K562 (cell line): ENCODE measurements at regions not wholly inside any gene's neighbourhood (a gene's known extent, or its start where the extent isn't known, plus 50 kb on each side); places are given as distances from the start of the nearest gene placed in this dataset.

Experiments
- ATAC-seq: fragments of 200-7000 bp; cut with Tn5 transposase; 3 replicates; pipeline ENCODE4 v1.9.1; 2020; ENCODE audit warnings: moderate library complexity
- BruUV-seq: library from RNA; stranded (reverse); fragments of 400-500 nt; replicated peaks from 2 replicates; lab custom pipeline; 2021; lab: Mats Ljungman, UMichigan
- CTCF ChIA-PET: fragments of 300-600 bp; formaldehyde crosslinking; extraction: SDS; loops from one replicate; lab custom pipeline; 2021; ENCODE audit warnings: low intra/inter-chr PET ratio; lab: Yijun Ruan, JAX
- POLR2A ChIA-PET: fragments of 300-600, 350-650 bp; sonication (Branson Sonifier 250); formaldehyde crosslinking; extraction: SDS; loops from one replicate; lab custom pipeline; 2021; ENCODE audit warnings: antibody characterized with exemption, inconsistent platforms; lab: Yijun Ruan, JAX
- DNase-seq, 4 experiments: peaks; one replicate each; pipeline versions ENCODE4 v3.0.0 to v3.0.0-alpha.2; 2011 to 2018; ENCODE audit warnings: low spot score in 3 of 4, mixed read lengths in 3 of 4; ENCODE audit errors: extremely low read depth in 1 of 4
- FAIRE-seq: peaks from 2 replicates; lab custom pipeline; 2011; peaks lifted over from hg19 to GRCh38; lab: Jason Lieb, UNC
- H2AFZ ChIP-seq: 2 replicates; pipeline ENCODE4 v1.6.0; 2011; ENCODE audit warnings: low read depth, low read length, control low read depth, inconsistent platforms
- H3K27ac ChIP-seq: fragments of 200-600 bp; 3 replicates; pipeline ENCODE4 v1.8.0; 2011; ENCODE audit warnings: low read depth, mild to moderate bottlenecking, control low read depth, inconsistent platforms, low read length, moderate library complexity, mixed read lengths; ENCODE audit errors: extremely low read depth
- H3K27me3 ChIP-seq, 2 experiments: fragments of 300-600 bp in 1 of 2; 2 replicates in 1 of 2; 3 replicates in 1 of 2; pipeline versions ENCODE4 v1.6.0 to v1.8.0; 2011; ENCODE audit warnings: inconsistent platforms in 2 of 2, low read length in 2 of 2, mild to moderate bottlenecking in 1 of 2, mixed read lengths in 1 of 2, moderate library complexity in 1 of 2; ENCODE audit not compliant: control insufficient read depth in 2 of 2, insufficient read depth in 2 of 2
- H3K36me3 ChIP-seq: fragments of 300-600 bp; 3 replicates; pipeline ENCODE4 v1.8.0; 2011; ENCODE audit warnings: mild to moderate bottlenecking, low read length, inconsistent platforms; ENCODE audit not compliant: control insufficient read depth, insufficient read depth
- H3K4me1 ChIP-seq, 2 experiments: fragments of 200-600 bp in 1 of 2; replicated peaks in 1 of 2; 2 replicates in 1 of 2; 3 replicates in 1 of 2; pipeline versions ENCODE4 v1.5.1 to v1.8.0; 2011; ENCODE audit warnings: inconsistent platforms in 2 of 2, low read length in 2 of 2, mild to moderate bottlenecking in 1 of 2, mixed read lengths in 1 of 2, moderate library complexity in 1 of 2; ENCODE audit not compliant: control insufficient read depth in 2 of 2, insufficient read depth in 2 of 2
- H3K4me2 ChIP-seq: 2 replicates; pipeline ENCODE4 v1.6.1; 2011; ENCODE audit warnings: low read length, control low read depth, inconsistent platforms, mixed read lengths; ENCODE audit not compliant: insufficient read depth
- H3K4me3 ChIP-seq: fragments of 200-600 bp; sonication (generic), shearing (Covaris generic); 2 replicates; pipeline ENCODE4 v1.5.1; 2016; ENCODE audit warnings: control low read depth, inconsistent platforms
- H3K79me2 ChIP-seq: fragments of 200-600 bp; 3 replicates; pipeline ENCODE4 v1.8.0; 2011; ENCODE audit warnings: low read length, inconsistent platforms; ENCODE audit not compliant: control insufficient read depth, insufficient read depth
- H3K9ac ChIP-seq, 2 experiments: 2 replicates each; pipeline versions ENCODE4 v1.6.0 to v1.6.1; 2011; ENCODE audit warnings: low read depth in 2 of 2, low read length in 2 of 2, control low read depth in 1 of 2, inconsistent platforms in 1 of 2, mild to moderate bottlenecking in 1 of 2, mixed read lengths in 1 of 2; ENCODE audit not compliant: insufficient read depth in 1 of 2
- H3K9me1 ChIP-seq: one replicate; pipeline ENCODE4 v1.6.0; 2011; ENCODE audit warnings: inconsistent platforms, mild to moderate bottlenecking, low read length, moderate library complexity; ENCODE audit not compliant: control insufficient read depth, insufficient read depth
- H3K9me3 ChIP-seq: replicated peaks from 2 replicates; pipeline ENCODE4 v1.5.1; 2011; ENCODE audit warnings: low read depth, low read length, inconsistent platforms; ENCODE audit not compliant: control insufficient read depth, insufficient read depth
- H4K20me1 ChIP-seq: replicated peaks from 2 replicates; pipeline ENCODE4 v1.6.1; 2011; ENCODE audit warnings: low read length, inconsistent platforms, mixed read lengths; ENCODE audit not compliant: control insufficient read depth, insufficient read depth
- ETV6 ChIP-seq, 3 experiments: fragments of 150-350 bp in 1 of 3; sonication (generic) in 1 of 3; formaldehyde crosslinking in 1 of 3; IDR thresholded peaks; 2 replicates each; pipeline versions ENCODE4 v1.6.1 to v1.8.0; 2014 to 2022; ENCODE audit warnings: borderline replicate concordance in 2 of 3, low read depth in 2 of 3, antibody characterized with exemption in 1 of 3, low read length in 1 of 3, mild to moderate bottlenecking in 1 of 3, missing genetic modification reagents in 1 of 3
- HNRNPH1 ChIP-seq: fragments of 200-400 bp; formaldehyde crosslinking; optimal IDR thresholded peaks from 2 replicates; pipeline ENCODE3; 2017; ENCODE audit warnings: low read depth, mild to moderate bottlenecking, low read length, moderate library complexity
- IFI16 ChIP-seq: fragments of 250-450 bp; sonication (Bioruptor Pico); IDR thresholded peaks from 2 replicates; pipeline ENCODE4 v2.1.2; 2022; ENCODE audit warnings: mild to moderate bottlenecking, inconsistent platforms
- IRF2 ChIP-seq: sonication (generic); formaldehyde crosslinking; IDR thresholded peaks from 2 replicates; pipeline ENCODE4 v1.8.1; 2022; ENCODE audit warnings: mild to moderate bottlenecking, missing genetic modification reagents
- MBD2 ChIP-seq: sonication (generic); IDR thresholded peaks from 2 replicates; pipeline ENCODE4 v1.6.1; 2016; ENCODE audit warnings: low read depth, borderline replicate concordance
- MCM7 ChIP-seq, 2 experiments: fragments of 450-650 bp; IDR thresholded peaks; 2 replicates each; pipeline ENCODE4 v1.6.1; 2016 to 2018
- PTTG1 ChIP-seq: fragments of 450-650 bp; IDR thresholded peaks from 2 replicates; pipeline ENCODE4 v1.6.1; 2016; ENCODE audit warnings: low read depth, mild to moderate bottlenecking, missing genetic modification characterization, missing compliant biosample characterization
- TCF7 ChIP-seq: sonication (generic); IDR thresholded peaks from 2 replicates; pipeline ENCODE4 v1.6.1; 2016; ENCODE audit warnings: antibody characterized with exemption, borderline replicate concordance
- TEAD2 ChIP-seq: fragments of 450-650 bp; IDR thresholded peaks from 2 replicates; pipeline ENCODE4 v1.6.1; 2016; ENCODE audit warnings: missing genetic modification characterization, control low read depth, missing compliant biosample characterization
- ZKSCAN3 ChIP-seq: fragments of 250-450 bp; sonication (Bioruptor Pico); IDR thresholded peaks from 2 replicates; pipeline ENCODE4 v1.4.0; 2020
- ZNF12 ChIP-seq: sonication (generic); formaldehyde crosslinking; IDR thresholded peaks from 2 replicates; pipeline ENCODE4 v1.4.0; 2020; ENCODE audit warnings: mild to moderate bottlenecking, missing genetic modification reagents
- WGBS: fragments of 100-300 bp; shearing (Covaris generic); methylation state at CpG from one replicate; pipeline ENCODE4 v1.1.6; 2016; ENCODE audit warnings: low coverage, mixed read lengths; ENCODE audit not compliant: insufficient coverage; ENCODE audit errors: missing lambda C conversion rate; 5-methylcytosine and 5-hydroxymethylcytosine counted together
- in situ Hi-C: fragments of 300-500 bp; cut with MboI; formaldehyde crosslinking; loops from 4 replicates; pipeline ENCODE4 v1.15.0; 2018; ENCODE audit warnings: inconsistent platforms, mixed read lengths
- intact Hi-C: fragments of 100-400 bp; cut with micrococcal nuclease; formaldehyde crosslinking; loops from 2 replicates; pipeline ENCODE4 v1.14.2; 2022
- TF ChIP-seq, protein P1 (sequence below): sonication (generic); formaldehyde crosslinking; IDR thresholded peaks from 2 replicates; pipeline ENCODE4 v1.8.0; 2023; ENCODE audit warnings: mild to moderate bottlenecking, missing genetic modification reagents
- TF ChIP-seq, protein P2 (sequence below): fragments of 250-450 bp; sonication (Bioruptor Pico); IDR thresholded peaks from 2 replicates; pipeline ENCODE4 v1.8.0; 2021; ENCODE audit warnings: mild to moderate bottlenecking, moderate library complexity
- TF ChIP-seq, protein P3 (sequence below): fragments of 250-450 bp; sonication (Bioruptor Pico); IDR thresholded peaks from 2 replicates; pipeline ENCODE4 v1.4.0; 2020; ENCODE audit warnings: mild to moderate bottlenecking

DNA sequence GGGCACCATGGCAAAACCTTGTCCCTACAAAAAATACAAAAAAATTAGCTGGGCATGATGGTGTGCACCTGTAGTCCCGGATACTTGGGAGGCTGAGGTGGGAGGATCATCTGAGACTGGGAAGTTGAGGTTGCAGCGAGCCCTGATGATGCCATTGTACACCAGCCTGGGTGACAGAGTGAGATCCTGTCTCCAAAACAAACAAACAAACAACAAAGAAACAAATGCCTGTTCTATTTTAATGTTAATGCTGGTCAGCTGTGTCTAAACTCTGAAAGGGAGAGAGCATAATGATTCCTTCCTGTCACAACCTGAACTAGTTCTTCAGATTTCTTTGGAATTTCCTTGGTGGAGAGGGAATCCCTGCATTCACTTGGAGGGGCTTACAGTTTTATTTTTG lies 413.0 kb upstream of the TBL1XR1 start:
- H3K9me3 ChIP-seq, result no peaks in the 10 kb centered on the region; the same call in 1 of the 2 replicates
- no peaks in the 10 kb centered on the region for H3K79me2 ChIP-seq
- POLR2A ChIA-PET, result no interaction called here
- TF ChIP-seq, protein P1, sequence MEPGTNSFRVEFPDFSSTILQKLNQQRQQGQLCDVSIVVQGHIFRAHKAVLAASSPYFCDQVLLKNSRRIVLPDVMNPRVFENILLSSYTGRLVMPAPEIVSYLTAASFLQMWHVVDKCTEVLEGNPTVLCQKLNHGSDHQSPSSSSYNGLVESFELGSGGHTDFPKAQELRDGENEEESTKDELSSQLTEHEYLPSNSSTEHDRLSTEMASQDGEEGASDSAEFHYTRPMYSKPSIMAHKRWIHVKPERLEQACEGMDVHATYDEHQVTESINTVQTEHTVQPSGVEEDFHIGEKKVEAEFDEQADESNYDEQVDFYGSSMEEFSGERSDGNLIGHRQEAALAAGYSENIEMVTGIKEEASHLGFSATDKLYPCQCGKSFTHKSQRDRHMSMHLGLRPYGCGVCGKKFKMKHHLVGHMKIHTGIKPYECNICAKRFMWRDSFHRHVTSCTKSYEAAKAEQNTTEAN (CRISPR knock-in tag), result no peak
- TF ChIP-seq TCF7 (no peak), TEAD2 (tag) (no peak), MCM7 (IDR thresholded peaks at IDR 0.05) (no peak), IFI16 (no peak), MBD2 (no peak), ZKSCAN3 (CRISPR knock-in tag) (no peak), ZNF12 (CRISPR knock-in tag) (no peak), PTTG1 (tag) (no peak), HNRNPH1 (no peak), IRF2 (CRISPR knock-in tag) (no peak), ETV6 (IDR thresholded peaks at IDR 0.05; ENCODE audit: borderline replicate concordance in 1 of 2, low read depth in 2 of 2, low read length in 1 of 2) (no peak), ETV6 (CRISPR knock-in tag; IDR thresholded peaks at IDR 0.05; ENCODE audit: borderline replicate concordance) (no peak)
- TF ChIP-seq, protein P2, sequence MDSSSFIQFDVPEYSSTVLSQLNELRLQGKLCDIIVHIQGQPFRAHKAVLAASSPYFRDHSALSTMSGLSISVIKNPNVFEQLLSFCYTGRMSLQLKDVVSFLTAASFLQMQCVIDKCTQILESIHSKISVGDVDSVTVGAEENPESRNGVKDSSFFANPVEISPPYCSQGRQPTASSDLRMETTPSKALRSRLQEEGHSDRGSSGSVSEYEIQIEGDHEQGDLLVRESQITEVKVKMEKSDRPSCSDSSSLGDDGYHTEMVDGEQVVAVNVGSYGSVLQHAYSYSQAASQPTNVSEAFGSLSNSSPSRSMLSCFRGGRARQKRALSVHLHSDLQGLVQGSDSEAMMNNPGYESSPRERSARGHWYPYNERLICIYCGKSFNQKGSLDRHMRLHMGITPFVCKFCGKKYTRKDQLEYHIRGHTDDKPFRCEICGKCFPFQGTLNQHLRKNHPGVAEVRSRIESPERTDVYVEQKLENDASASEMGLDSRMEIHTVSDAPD (CRISPR knock-in tag), result no peak
- TF ChIP-seq, protein P3, sequence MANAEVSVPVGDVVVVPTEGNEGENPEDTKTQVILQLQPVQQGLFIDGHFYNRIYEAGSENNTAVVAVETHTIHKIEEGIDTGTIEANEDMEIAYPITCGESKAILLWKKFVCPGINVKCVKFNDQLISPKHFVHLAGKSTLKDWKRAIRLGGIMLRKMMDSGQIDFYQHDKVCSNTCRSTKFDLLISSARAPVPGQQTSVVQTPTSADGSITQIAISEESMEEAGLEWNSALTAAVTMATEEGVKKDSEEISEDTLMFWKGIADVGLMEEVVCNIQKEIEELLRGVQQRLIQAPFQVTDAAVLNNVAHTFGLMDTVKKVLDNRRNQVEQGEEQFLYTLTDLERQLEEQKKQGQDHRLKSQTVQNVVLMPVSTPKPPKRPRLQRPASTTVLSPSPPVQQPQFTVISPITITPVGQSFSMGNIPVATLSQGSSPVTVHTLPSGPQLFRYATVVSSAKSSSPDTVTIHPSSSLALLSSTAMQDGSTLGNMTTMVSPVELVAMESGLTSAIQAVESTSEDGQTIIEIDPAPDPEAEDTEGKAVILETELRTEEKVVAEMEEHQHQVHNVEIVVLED (CRISPR knock-in tag), result no peak
- intact Hi-C loops, result no loop called here
- H3K36me3 ChIP-seq, result no peaks in the 10 kb centered on the region
- H4K20me1 ChIP-seq, result no peaks in the 10 kb centered on the region
- peaks cover 0 to 6% of the 10 kb centered on the region in 2 experiments; a peak in 3 of 5 replicates for H3K4me1 ChIP-seq
- H3K27ac ChIP-seq, result no peak overlapping the region
- H3K4me3 ChIP-seq, result no peak overlapping the region
- CTCF ChIA-PET, result no interaction called here
- BruUV-seq, result no TSS peak
- H2AFZ ChIP-seq, result no peak overlapping the region
- H3K27me3 ChIP-seq, result no peaks in the 10 kb centered on the region
- 18% methylated on average over 2 of the region's 2 CpGs for WGBS
- DNase-seq (no peak), ATAC-seq (no peak), FAIRE-seq (no peak)
- in situ Hi-C loops, result no loop called here
- H3K9ac ChIP-seq, result no peak overlapping the region
- no peaks in the 10 kb centered on the region for H3K9me1 ChIP-seq
- H3K4me2 ChIP-seq, result no peak overlapping the region
